CD14-positive monocyte (primary cell): ENCODE measurements at regions not wholly inside any gene's neighbourhood (a gene's known extent, or its start where the extent isn't known, plus 50 kb on each side); places are given as distances from the start of the nearest gene placed in this dataset.

Experiments
- DNase-seq, 3 donors: peaks; one replicate each; pipeline ENCODE4 v3.0.0-alpha.2; 2011 to 2022
- H2AFZ ChIP-seq: 2 replicates; pipeline ENCODE4 v1.6.0; 2012; ENCODE audit warnings: mild to moderate bottlenecking, low read depth, low read length, inconsistent platforms; ENCODE audit not compliant: insufficient read depth, poor library complexity, severe bottlenecking
- H3K27ac ChIP-seq, 2 donors: 1 replicate in 1 of 2; 2 replicates in 1 of 2; pipeline ENCODE4 v1.5.1; 2012 to 2013; ENCODE audit warnings: low read length in 2 of 2, control low read depth in 1 of 2, inconsistent platforms in 1 of 2, low read depth in 1 of 2, mild to moderate bottlenecking in 1 of 2
- H3K27me3 ChIP-seq, 2 donors: one replicate each; pipeline versions ENCODE4 v1.6.0 to v1.6.1; 2011 to 2013; ENCODE audit warnings: low read length in 2 of 2; ENCODE audit not compliant: control insufficient read depth in 2 of 2, insufficient read depth in 2 of 2
- H3K36me3 ChIP-seq, 2 donors: replicated peaks in 1 of 2; 1 replicate in 1 of 2; 2 replicates in 1 of 2; pipeline versions ENCODE4 v1.5.1 to v1.6.1; 2012 to 2013; ENCODE audit warnings: low read length in 2 of 2, control low read depth in 1 of 2, inconsistent platforms in 1 of 2, mild to moderate bottlenecking in 1 of 2; ENCODE audit not compliant: insufficient read depth in 2 of 2, control insufficient read depth in 1 of 2
- H3K4me1 ChIP-seq, 2 donors: 1 replicate in 1 of 2; 2 replicates in 1 of 2; pipeline versions ENCODE4 v1.5.1 to v1.6.1; 2012 to 2013; ENCODE audit warnings: low read length in 2 of 2, control low read depth in 1 of 2, inconsistent platforms in 1 of 2, mild to moderate bottlenecking in 1 of 2, moderate library complexity in 1 of 2; ENCODE audit not compliant: insufficient read depth in 2 of 2, control insufficient read depth in 1 of 2
- H3K4me2 ChIP-seq: replicated peaks from 2 replicates; pipeline ENCODE3; 2012; ENCODE audit warnings: low read length, moderate library complexity, mild to moderate bottlenecking; ENCODE audit not compliant: poor library complexity, severe bottlenecking; ENCODE audit errors: extremely low read depth
- H3K4me3 ChIP-seq, 3 experiments: fragments of 200-600 bp in 1 of 3; sonication (generic) in 1 of 3; replicated peaks in 1 of 3; 1 replicate in 2 of 3; 2 replicates in 1 of 3; pipeline ENCODE4 v1.5.1; 2011 to 2013; ENCODE audit warnings: low read length in 3 of 3, mild to moderate bottlenecking in 3 of 3, control low read depth in 2 of 3, low read depth in 2 of 3, inconsistent platforms in 1 of 3, moderate library complexity in 1 of 3
- H3K79me2 ChIP-seq: 2 replicates; pipeline ENCODE4 v1.6.0; 2012; ENCODE audit warnings: mild to moderate bottlenecking, control low read depth, inconsistent platforms, low read length, moderate library complexity; ENCODE audit not compliant: insufficient read depth
- H3K9ac ChIP-seq: 2 replicates; pipeline ENCODE4 v1.6.0; 2017; ENCODE audit warnings: low read length, mild to moderate bottlenecking; ENCODE audit not compliant: insufficient read depth, poor library complexity, severe bottlenecking
- H3K9me3 ChIP-seq, 2 donors: replicated peaks in 1 of 2; 1 replicate in 1 of 2; 2 replicates in 1 of 2; pipeline versions ENCODE4 v1.5.1 to v1.6.1; 2012 to 2013; ENCODE audit warnings: low read length in 2 of 2, control low read depth in 1 of 2; ENCODE audit not compliant: control insufficient read depth in 1 of 2, insufficient read depth in 1 of 2
- H4K20me1 ChIP-seq: 2 replicates; pipeline ENCODE4 v1.6.0; 2012; ENCODE audit warnings: mild to moderate bottlenecking, low read length, control low read depth, moderate library complexity; ENCODE audit not compliant: insufficient read depth
- H3K27ac Mint-ChIP-seq, 7 donors: one replicate each; pipeline ENCODE4 v1.8.0; 2020; ENCODE audit warnings: mild to moderate bottlenecking in 7 of 7, mixed read lengths in 7 of 7, moderate library complexity in 6 of 7, inconsistent platforms in 2 of 7
- H3K27me3 Mint-ChIP-seq, 3 donors: one replicate each; pipeline ENCODE4 v1.8.0; 2021 to 2022; ENCODE audit warnings: low read depth in 3 of 3, mild to moderate bottlenecking in 3 of 3, mixed read lengths in 3 of 3, moderate library complexity in 3 of 3, inconsistent platforms in 1 of 3
- H3K36me3 Mint-ChIP-seq, 2 donors: one replicate each; pipeline ENCODE4 v1.8.0; 2020; ENCODE audit warnings: mixed read lengths in 2 of 2, inconsistent platforms in 1 of 2, mild to moderate bottlenecking in 1 of 2
- H3K4me1 Mint-ChIP-seq: one replicate; pipeline ENCODE4 v1.8.0; 2020; ENCODE audit warnings: mild to moderate bottlenecking, mixed read lengths
- H3K4me3 Mint-ChIP-seq, 2 donors: one replicate each; pipeline ENCODE4 v1.8.0; 2020; ENCODE audit warnings: mild to moderate bottlenecking in 2 of 2, mixed read lengths in 2 of 2, moderate library complexity in 1 of 2
- H3K9me3 Mint-ChIP-seq, 7 donors: one replicate each; pipeline ENCODE4 v1.8.0; 2020 to 2022; ENCODE audit warnings: mixed read lengths in 7 of 7, mild to moderate bottlenecking in 6 of 7, moderate library complexity in 6 of 7, inconsistent platforms in 2 of 7
- WGBS: methylation state at CpG from one replicate; pipeline ENCODE4 v1.1.5; 2013; ENCODE audit warnings: missing lambda C conversion rate; ENCODE audit not compliant: insufficient coverage; 5-methylcytosine and 5-hydroxymethylcytosine counted together
- intact Hi-C, 2 donors: fragments of 100-400 bp; cut with micrococcal nuclease; formaldehyde crosslinking; loops; one replicate each; pipeline versions ENCODE4 v1.15.0 to v1.15.1; 2023
- TF ChIP-seq, protein P1 (sequence below): fragments of 200-600 bp; IDR thresholded peaks from one replicate; pipeline ENCODE4 v1.8.0; 2022; ENCODE audit warnings: antibody characterized with exemption, mild to moderate bottlenecking

DNA sequence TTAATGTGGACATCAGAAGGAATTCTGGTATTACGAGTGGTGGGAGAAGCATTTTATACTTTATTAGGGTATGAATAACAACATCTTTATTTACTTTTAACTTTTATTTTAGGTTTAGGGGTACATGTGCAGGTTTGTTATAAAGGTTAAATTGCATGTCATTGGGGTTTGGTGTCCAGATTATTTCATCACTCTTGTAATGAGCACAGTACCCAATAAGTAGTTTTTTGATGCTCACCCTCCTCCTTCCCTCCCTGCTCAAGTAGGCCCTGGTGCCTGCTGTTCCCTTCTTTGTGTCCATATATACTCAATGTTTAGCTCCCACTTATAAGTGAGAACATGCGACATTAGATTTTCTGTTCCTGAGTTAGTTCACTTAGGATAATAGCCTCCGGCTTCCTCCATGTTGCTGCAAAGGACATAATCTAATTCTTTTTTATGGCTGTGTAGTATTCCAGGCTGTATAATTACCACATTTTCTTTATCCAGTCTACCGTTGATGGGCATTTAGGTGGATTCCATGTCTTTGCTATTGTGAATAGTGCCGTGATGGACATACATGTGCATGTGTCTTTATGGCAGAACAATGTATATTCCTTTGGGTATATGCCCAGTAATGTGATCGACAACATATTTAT is 456.2 kb downstream of the XYLT1 start:
- no peak overlapping the region for H3K9ac ChIP-seq
- no CpG with 5 or more reads among the region's 6 CpGs for WGBS
- peaks cover 10% of the 10 kb centered on the region in 2 donors for H3K27me3 ChIP-seq
- no peak overlapping the region for H3K4me2 ChIP-seq
- no peak overlapping the region for H3K27ac ChIP-seq
- Mint-ChIP-seq H3K4me1 (peaks cover 8% of the 10 kb centered on the region), H3K27me3 (peaks cover 19 to 23% (median 21%) of the 10 kb centered on the region in 3 donors), H3K4me3 (no peak overlapping the region), H3K9me3 (peaks cover 0 to 9% (median 4%) of the 10 kb centered on the region in 7 donors), H3K36me3 (no peaks in the 10 kb centered on the region), H3K27ac (no peak overlapping the region)
- peaks cover 4 to 6% of the 10 kb centered on the region in 2 donors for H3K4me1 ChIP-seq
- H3K79me2 ChIP-seq, result no peaks in the 10 kb centered on the region
- no peaks in the 10 kb centered on the region for H3K9me3 ChIP-seq
- DNase-seq, result no peak
- intact Hi-C loops, result no loop called here
- TF ChIP-seq, protein P1, sequence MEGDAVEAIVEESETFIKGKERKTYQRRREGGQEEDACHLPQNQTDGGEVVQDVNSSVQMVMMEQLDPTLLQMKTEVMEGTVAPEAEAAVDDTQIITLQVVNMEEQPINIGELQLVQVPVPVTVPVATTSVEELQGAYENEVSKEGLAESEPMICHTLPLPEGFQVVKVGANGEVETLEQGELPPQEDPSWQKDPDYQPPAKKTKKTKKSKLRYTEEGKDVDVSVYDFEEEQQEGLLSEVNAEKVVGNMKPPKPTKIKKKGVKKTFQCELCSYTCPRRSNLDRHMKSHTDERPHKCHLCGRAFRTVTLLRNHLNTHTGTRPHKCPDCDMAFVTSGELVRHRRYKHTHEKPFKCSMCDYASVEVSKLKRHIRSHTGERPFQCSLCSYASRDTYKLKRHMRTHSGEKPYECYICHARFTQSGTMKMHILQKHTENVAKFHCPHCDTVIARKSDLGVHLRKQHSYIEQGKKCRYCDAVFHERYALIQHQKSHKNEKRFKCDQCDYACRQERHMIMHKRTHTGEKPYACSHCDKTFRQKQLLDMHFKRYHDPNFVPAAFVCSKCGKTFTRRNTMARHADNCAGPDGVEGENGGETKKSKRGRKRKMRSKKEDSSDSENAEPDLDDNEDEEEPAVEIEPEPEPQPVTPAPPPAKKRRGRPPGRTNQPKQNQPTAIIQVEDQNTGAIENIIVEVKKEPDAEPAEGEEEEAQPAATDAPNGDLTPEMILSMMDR, result no peak
- H3K36me3 ChIP-seq, result no peaks in the 10 kb centered on the region
- H3K4me3 ChIP-seq, result no peak overlapping the region
- H2AFZ ChIP-seq, result no peak overlapping the region
- H4K20me1 ChIP-seq, result no peaks in the 10 kb centered on the region

DNA sequence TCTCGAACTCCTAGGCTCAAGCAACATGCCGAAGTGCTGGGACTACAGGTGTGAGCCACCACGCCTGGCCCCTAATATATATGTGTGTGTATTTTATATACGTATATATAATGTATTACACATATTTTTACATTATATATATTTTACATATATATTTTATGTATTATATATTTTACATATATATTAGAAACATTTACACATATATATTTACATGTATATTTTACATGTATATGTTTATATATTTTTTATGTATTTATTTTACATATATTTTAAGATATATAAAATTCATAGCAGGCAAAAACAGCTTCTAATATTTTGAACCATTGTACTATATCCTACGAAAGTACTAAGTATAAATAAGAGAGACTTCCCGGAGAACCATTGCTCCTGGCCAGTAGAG is 455.1 kb downstream of the XYLT1 start:
- H3K4me1 Mint-ChIP-seq, result peaks cover 8% of the 10 kb centered on the region
- H3K79me2 ChIP-seq, result no peaks in the 10 kb centered on the region
- H3K36me3 Mint-ChIP-seq, result no peaks in the 10 kb centered on the region
- H3K4me2 ChIP-seq, result no peak overlapping the region
- H3K9me3 ChIP-seq, result no peaks in the 10 kb centered on the region
- H3K27ac Mint-ChIP-seq, result no peak overlapping the region
- H3K4me1 ChIP-seq, result peaks cover 4 to 6% of the 10 kb centered on the region in 2 donors
- H3K4me3 ChIP-seq, result no peak overlapping the region
- no peak overlapping the region for H2AFZ ChIP-seq
- intact Hi-C loops, result no loop called here
- H3K4me3 Mint-ChIP-seq, result no peak overlapping the region
- H3K36me3 ChIP-seq, result no peaks in the 10 kb centered on the region
- peaks cover 10% of the 10 kb centered on the region in 2 donors for H3K27me3 ChIP-seq
- peaks cover 0 to 9% (median 4%) of the 10 kb centered on the region in 7 donors for H3K9me3 Mint-ChIP-seq
- H3K27ac ChIP-seq, result no peak overlapping the region
- DNase-seq, result no peak
- TF ChIP-seq, protein P1, result no peak
- H3K9ac ChIP-seq, result no peak overlapping the region
- H4K20me1 ChIP-seq, result no peaks in the 10 kb centered on the region
- WGBS, result no CpG with 5 or more reads among the region's 6 CpGs
- peaks cover 21 to 24% (median 21%) of the 10 kb centered on the region in 3 donors for H3K27me3 Mint-ChIP-seq
